ENCODE measurements at regions not wholly inside any gene's neighbourhood (a gene's known extent, or its start where the extent isn't known, plus 50 kb on each side); places are given as distances from the start of the nearest gene placed in this dataset.

DNA sequence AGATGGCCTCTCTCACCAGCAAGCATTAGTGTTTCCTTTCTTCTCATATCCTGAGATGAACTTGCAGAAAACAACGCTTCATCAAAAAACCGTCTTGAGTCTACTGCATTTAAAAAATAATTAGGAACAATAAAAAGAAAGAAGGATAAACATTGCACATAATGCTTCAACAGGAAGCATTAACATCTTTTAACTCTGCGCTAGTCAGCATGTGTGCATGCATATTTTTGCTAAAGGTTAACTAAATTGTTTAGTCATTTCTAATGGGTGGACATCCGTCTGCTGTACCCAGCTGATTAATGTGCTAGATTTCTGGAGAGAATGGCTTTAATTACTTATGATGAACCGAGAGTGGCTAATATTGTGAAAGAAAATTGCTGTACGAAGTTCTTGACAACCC, 349.3 kb downstream of the SOX4 start:
- peak; percentile 46 for FAIRE-seq
- peak; percentile 67 for DNase-seq (ENCODE audit: low read depth, low spot score)
- ChIA-PET CTCF (interaction anchor here (0.7 to 1.6 kb wide), 4 partner anchors 11 to 332 kb away, joined by 3 to 4 read pairs (median 3); no protein-coding TSS in a partner anchor), POLR2A (interaction anchor here (0.7 to 1.2 kb wide), 2 partner anchors 348 to 349 kb away, joined by 3 to 4 read pairs; partner anchors contain the start of gene SOX4)
- no peaks in the 10 kb centered on the region for H3K9me1 ChIP-seq (replicated peaks; ENCODE audit: control insufficient read depth, extremely low read depth, insufficient read depth, low read length)
- peak overlapping the region; percentile 42 for H3K4me2 ChIP-seq (ENCODE audit: insufficient read depth, low read length)
- H3K36me3 ChIP-seq (ENCODE audit: control insufficient read depth in 2 of 2, extremely low read depth in 1 of 2, insufficient read depth in 2 of 2, low read length in 2 of 2), result no peaks in the 10 kb centered on the region
- H3K4me3 ChIP-seq (replicated peaks in 1 of 3; ENCODE audit: insufficient read depth in 1 of 3, low read depth in 1 of 3, low read length in 3 of 3), result no peak overlapping the region
- H4K20me1 ChIP-seq (replicated peaks; ENCODE audit: control insufficient read depth, extremely low read depth, insufficient read depth, low read length), result no peaks in the 10 kb centered on the region
- H3K27ac ChIP-seq (ENCODE audit: insufficient read depth, low read depth, low read length), result peak overlapping the region; percentile 46
- dilution Hi-C loops (cut with MboI; ENCODE audit: extremely low pct_ligation_motif_present, low sequenced_read_pairs), result no loop called here
- H3K9me3 ChIP-seq (replicated peaks; ENCODE audit: control insufficient read depth, insufficient read depth, low read length), result no peaks in the 10 kb centered on the region
- H2AFZ ChIP-seq (ENCODE audit: low read depth, low read length), result peak overlapping the region; percentile 43
- no peaks in the 10 kb centered on the region for H3K27me3 ChIP-seq (ENCODE audit: control insufficient read depth in 2 of 2, insufficient read depth in 2 of 2, low read length in 2 of 2)
- peak overlapping the region; percentile 36 for H3K9ac ChIP-seq (replicated peaks; ENCODE audit: extremely low read depth, insufficient read depth, low read length)
- BruUV-seq (replicated peaks), result no TSS peak
- H3K79me2 ChIP-seq (ENCODE audit: control insufficient read depth, insufficient read depth, low read length), result no peaks in the 10 kb centered on the region
- TF ChIP-seq, protein P1, sequence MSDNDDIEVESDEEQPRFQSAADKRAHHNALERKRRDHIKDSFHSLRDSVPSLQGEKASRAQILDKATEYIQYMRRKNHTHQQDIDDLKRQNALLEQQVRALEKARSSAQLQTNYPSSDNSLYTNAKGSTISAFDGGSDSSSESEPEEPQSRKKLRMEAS (IDR thresholded peaks at IDR 0.05; ENCODE audit: insufficient read depth, insufficient read length), result no peak
- TF ChIP-seq GATA2 (IDR thresholded peaks at IDR 0.05; ENCODE audit: insufficient read depth, insufficient read length, low read depth, low read length), result peak; percentile 11
- TF ChIP-seq, protein P2, sequence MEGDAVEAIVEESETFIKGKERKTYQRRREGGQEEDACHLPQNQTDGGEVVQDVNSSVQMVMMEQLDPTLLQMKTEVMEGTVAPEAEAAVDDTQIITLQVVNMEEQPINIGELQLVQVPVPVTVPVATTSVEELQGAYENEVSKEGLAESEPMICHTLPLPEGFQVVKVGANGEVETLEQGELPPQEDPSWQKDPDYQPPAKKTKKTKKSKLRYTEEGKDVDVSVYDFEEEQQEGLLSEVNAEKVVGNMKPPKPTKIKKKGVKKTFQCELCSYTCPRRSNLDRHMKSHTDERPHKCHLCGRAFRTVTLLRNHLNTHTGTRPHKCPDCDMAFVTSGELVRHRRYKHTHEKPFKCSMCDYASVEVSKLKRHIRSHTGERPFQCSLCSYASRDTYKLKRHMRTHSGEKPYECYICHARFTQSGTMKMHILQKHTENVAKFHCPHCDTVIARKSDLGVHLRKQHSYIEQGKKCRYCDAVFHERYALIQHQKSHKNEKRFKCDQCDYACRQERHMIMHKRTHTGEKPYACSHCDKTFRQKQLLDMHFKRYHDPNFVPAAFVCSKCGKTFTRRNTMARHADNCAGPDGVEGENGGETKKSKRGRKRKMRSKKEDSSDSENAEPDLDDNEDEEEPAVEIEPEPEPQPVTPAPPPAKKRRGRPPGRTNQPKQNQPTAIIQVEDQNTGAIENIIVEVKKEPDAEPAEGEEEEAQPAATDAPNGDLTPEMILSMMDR (IDR thresholded peaks at IDR 0.05; ENCODE audit: extremely low read depth in 1 of 2, insufficient read depth in 1 of 2, low read depth in 1 of 2, low read length in 2 of 2), result no peak
- no peak for TF ChIP-seq POLR2AphosphoS5 (IDR thresholded peaks at IDR 0.05; ENCODE audit: insufficient read depth, low read depth, low read length)
- TF ChIP-seq FOS (IDR thresholded peaks at IDR 0.05; ENCODE audit: borderline replicate concordance, insufficient read depth, low read length), result peak; percentile 38
- intact Hi-C loops (cut with micrococcal nuclease), result loop anchor here (10.0 kb wide), 1 partner anchor 908 kb away; no protein-coding TSS in a partner anchor
- H3K4me1 ChIP-seq (ENCODE audit: control insufficient read depth, extremely low read depth, insufficient read depth, low read length), result peaks cover 27% of the 10 kb centered on the region

All from endothelial cell of umbilical vein (primary cell).